ENCODE measurements at regions not wholly inside any gene's neighbourhood (a gene's known extent, or its start where the extent isn't known, plus 50 kb on each side); places are given as distances from the start of the nearest gene placed in this dataset.

GRCh38 chr12:76220980-76221379, 127.2 kb downstream of the BBS10 start:
- Histone ChIP-seq H3K4me3 (ENCODE audit: extremely low read depth, insufficient read depth, low read length, poor library complexity, severe bottlenecking) (no peak overlapping the region), H3K9me3 (ENCODE audit: control insufficient read depth, low read length) (no peaks in the 10 kb centered on the region), H3K4me1 (ENCODE audit: control insufficient read depth, insufficient read depth, low read length, poor library complexity, severe bottlenecking) (peaks cover 27% of the 10 kb centered on the region), H3K27ac (ENCODE audit: low read depth, low read length, severe bottlenecking) (peak overlapping the region; percentile 42), H3K36me3 (ENCODE audit: control insufficient read depth, insufficient read depth, low read length) (no peaks in the 10 kb centered on the region)
- 0% methylated on average over 1 of the region's 1 CpG; no CpG with 5 or more reads in 1 of the 2 experiments for WGBS, 2 experiments (ENCODE audit: insufficient coverage in 2 of 2)

DNA sequence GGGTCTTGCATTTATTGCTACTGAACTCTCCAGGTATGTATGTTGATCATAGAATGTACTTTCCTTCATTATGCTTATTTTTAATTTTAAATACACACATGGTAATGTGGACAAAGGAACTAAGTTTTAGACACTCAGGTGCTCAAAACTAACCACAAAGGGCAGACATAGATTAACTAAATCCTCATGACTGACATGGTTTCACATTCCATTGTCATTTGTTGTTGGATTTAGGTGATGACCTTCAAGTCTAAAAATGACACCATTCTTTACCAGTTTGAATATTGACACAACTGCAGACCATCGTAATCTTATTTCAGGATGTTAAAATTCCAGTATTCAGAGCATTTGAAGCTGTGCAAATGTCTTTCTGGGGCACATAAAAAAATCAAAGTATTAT, 128.4 kb downstream of the BBS10 start:
- no peaks in the 10 kb centered on the region for H3K9me3 ChIP-seq (ENCODE audit: control insufficient read depth, low read length)

DNA sequence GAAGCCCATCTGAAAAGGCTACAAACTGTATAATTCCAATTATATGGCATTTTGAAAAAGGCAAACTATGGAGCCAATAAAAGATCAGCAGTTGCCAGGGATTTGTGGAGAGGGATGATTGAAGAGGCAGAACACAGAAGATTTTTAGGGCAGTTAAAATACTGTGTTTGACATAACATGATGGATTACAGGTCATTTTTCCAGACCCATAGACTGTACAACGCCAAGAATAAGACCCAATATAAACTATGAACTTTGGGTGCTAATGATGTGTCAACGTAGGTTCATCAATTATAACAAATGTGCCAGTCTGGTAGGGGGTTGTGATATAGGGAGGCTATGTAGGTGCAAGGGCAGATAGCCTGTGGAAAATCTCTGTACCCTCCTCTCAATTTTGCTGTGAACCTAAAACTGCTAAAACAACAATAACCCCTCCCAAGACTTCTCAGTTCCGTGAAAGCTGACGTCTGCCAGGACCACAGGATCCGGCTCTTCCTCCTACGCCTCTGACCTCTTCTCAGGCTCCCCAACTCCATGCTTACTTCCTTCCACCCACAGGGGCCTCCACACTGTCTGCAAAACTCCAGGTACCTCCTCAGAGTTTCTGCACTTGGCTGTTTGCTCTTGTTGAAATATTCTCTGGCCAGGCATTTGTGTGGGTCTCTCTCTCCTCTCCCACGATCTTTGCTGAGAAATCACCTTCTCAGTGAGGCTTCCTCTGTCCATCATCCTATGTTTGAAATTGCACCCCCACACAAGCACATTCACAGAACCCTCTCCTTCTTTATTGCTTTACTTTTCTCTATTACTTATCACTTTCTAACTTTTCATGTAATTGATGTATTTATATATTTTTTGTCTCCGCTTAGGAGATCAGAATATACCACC, 131.4 kb downstream of the BBS10 start:
- H3K4me3 ChIP-seq (ENCODE audit: extremely low read depth, insufficient read depth, low read length, poor library complexity, severe bottlenecking), result no peak overlapping the region
- H3K4me1 ChIP-seq (ENCODE audit: control insufficient read depth, insufficient read depth, low read length, poor library complexity, severe bottlenecking), result peaks cover 27% of the 10 kb centered on the region
- no peak overlapping the region for H3K27ac ChIP-seq (ENCODE audit: low read depth, low read length, severe bottlenecking)
- H3K9me3 ChIP-seq (ENCODE audit: control insufficient read depth, low read length), result no peaks in the 10 kb centered on the region
- WGBS, 2 experiments (ENCODE audit: insufficient coverage in 2 of 2), result 78 to 89% methylated on average over 4 to 6 of the region's 8 CpGs
- no peaks in the 10 kb centered on the region for H3K36me3 ChIP-seq (ENCODE audit: control insufficient read depth, insufficient read depth, low read length)

More for the DNA sequence above, 128.4 kb downstream of the BBS10 start:
- 71% methylated on average over 1 of the region's 1 CpG; no CpG with 5 or more reads in 1 of the 2 experiments for WGBS, 2 experiments (ENCODE audit: insufficient coverage in 2 of 2)
- Histone ChIP-seq H3K36me3 (ENCODE audit: control insufficient read depth, insufficient read depth, low read length) (no peaks in the 10 kb centered on the region), H3K27ac (ENCODE audit: low read depth, low read length, severe bottlenecking) (no peak overlapping the region), H3K4me1 (ENCODE audit: control insufficient read depth, insufficient read depth, low read length, poor library complexity, severe bottlenecking) (peaks cover 27% of the 10 kb centered on the region), H3K4me3 (ENCODE audit: extremely low read depth, insufficient read depth, low read length, poor library complexity, severe bottlenecking) (no peak overlapping the region)

DNA sequence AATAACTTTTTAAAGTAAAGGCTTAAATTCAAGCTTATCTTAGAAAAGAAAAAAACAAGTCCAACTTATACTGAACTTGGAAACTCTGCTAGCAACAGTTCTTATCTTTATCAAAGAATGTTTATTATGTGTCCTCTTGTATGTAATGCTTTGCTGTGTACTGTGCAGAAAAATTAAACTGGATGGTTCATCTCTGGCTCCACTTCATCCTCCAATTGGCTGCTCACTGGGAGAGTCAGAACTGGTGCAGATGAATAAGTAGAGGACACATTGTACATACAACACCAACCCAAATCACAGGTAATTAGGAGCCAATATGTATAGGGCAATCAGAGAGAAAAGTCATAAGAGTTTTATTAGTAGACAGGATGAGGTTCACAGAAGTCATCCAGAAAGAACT, 123.6 kb upstream of the NAP1L1 start:
- Histone ChIP-seq H3K4me3 (ENCODE audit: extremely low read depth, insufficient read depth, low read length, poor library complexity, severe bottlenecking) (no peak overlapping the region), H3K36me3 (ENCODE audit: control insufficient read depth, insufficient read depth, low read length) (no peaks in the 10 kb centered on the region), H3K9me3 (ENCODE audit: control insufficient read depth, low read length) (peaks cover 4% of the 10 kb centered on the region), H3K4me1 (ENCODE audit: control insufficient read depth, insufficient read depth, low read length, poor library complexity, severe bottlenecking) (no peaks in the 10 kb centered on the region), H3K27ac (ENCODE audit: low read depth, low read length, severe bottlenecking) (no peak overlapping the region)

- no peak overlapping the region for H3K27ac ChIP-seq (ENCODE audit: low read depth, low read length, severe bottlenecking)
- 95 to 96% methylated on average over 4 to 5 of the region's 5 CpGs for WGBS, 2 experiments (ENCODE audit: insufficient coverage in 2 of 2)
Observed at GRCh38 chr12:76206677-76207072, 122.2 kb upstream of the NAP1L1 start.

DNA sequence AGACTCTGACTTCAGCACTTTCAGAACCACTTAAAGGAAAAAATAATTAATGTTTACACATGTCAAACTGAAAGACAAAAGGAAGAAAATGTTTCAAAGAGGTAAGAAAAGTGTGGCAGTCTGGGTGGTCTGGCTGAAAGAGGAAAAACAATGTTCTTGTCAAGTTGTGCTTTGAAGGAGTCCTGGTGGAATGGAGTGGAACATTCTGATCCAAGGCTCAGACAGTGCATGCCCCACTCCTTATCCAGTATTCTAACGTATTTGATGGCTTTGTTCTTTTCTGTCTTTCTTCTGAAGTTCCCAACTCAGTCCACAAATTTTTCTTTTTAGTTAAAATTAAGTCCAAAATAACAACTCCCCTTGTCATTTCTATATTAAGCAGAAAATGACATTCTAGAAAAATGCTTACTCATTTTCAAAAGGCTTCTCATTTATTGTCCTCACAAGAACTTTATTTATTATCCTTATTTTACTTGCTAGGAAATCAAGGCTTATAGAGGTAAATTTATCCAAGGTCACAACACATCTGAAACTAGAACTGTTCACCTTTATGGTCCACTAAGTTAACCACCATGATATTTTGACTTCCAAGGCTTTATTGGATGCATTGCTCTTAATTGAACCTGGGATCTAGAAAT, 121.7 kb upstream of the NAP1L1 start:
- no peaks in the 10 kb centered on the region for H3K4me1 ChIP-seq (ENCODE audit: control insufficient read depth, insufficient read depth, low read length, poor library complexity, severe bottlenecking)
- peaks cover 13% of the 10 kb centered on the region for H3K9me3 ChIP-seq (ENCODE audit: control insufficient read depth, low read length)
- H3K36me3 ChIP-seq (ENCODE audit: control insufficient read depth, insufficient read depth, low read length), result no peaks in the 10 kb centered on the region
- H3K4me3 ChIP-seq (ENCODE audit: extremely low read depth, insufficient read depth, low read length, poor library complexity, severe bottlenecking), result no peak overlapping the region
- H3K27ac ChIP-seq (ENCODE audit: low read depth, low read length, severe bottlenecking), result no peak overlapping the region
- 44% methylated on average over 1 of the region's 1 CpG; no CpG with 5 or more reads in 1 of the 2 experiments for WGBS, 2 experiments (ENCODE audit: insufficient coverage in 2 of 2)

More at GRCh38 chr12:76206677-76207072, 122.2 kb upstream of the NAP1L1 start:
- Histone ChIP-seq H3K9me3 (ENCODE audit: control insufficient read depth, low read length) (peaks cover 13% of the 10 kb centered on the region), H3K4me3 (ENCODE audit: extremely low read depth, insufficient read depth, low read length, poor library complexity, severe bottlenecking) (no peak overlapping the region), H3K4me1 (ENCODE audit: control insufficient read depth, insufficient read depth, low read length, poor library complexity, severe bottlenecking) (no peaks in the 10 kb centered on the region), H3K36me3 (ENCODE audit: control insufficient read depth, insufficient read depth, low read length) (no peaks in the 10 kb centered on the region)

DNA sequence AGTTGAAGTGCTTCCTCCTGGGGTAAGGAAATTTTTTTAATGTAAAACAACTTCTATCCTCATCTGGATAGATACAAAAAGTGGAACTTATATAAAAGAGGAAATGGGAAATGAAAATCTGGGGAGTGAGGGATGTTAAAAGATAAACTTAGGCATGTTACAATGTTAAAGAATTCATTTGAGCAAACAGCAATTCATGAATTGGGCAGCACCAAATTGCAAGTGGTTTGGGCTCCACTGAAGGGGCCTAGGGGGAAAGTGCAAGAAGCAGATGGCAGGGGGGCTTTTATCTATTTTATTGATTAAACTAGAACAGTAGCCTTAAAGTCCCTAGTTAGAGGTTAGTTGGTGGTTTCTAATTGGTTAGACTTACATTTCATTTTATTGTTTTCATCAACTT, 118.1 kb upstream of the NAP1L1 start:
- Histone ChIP-seq H3K4me1 (ENCODE audit: control insufficient read depth, insufficient read depth, low read length, poor library complexity, severe bottlenecking) (no peaks in the 10 kb centered on the region), H3K36me3 (ENCODE audit: control insufficient read depth, insufficient read depth, low read length) (no peaks in the 10 kb centered on the region), H3K9me3 (ENCODE audit: control insufficient read depth, low read length) (peaks cover 26% of the 10 kb centered on the region), H3K4me3 (ENCODE audit: extremely low read depth, insufficient read depth, low read length, poor library complexity, severe bottlenecking) (no peak overlapping the region), H3K27ac (ENCODE audit: low read depth, low read length, severe bottlenecking) (no peak overlapping the region)

DNA sequence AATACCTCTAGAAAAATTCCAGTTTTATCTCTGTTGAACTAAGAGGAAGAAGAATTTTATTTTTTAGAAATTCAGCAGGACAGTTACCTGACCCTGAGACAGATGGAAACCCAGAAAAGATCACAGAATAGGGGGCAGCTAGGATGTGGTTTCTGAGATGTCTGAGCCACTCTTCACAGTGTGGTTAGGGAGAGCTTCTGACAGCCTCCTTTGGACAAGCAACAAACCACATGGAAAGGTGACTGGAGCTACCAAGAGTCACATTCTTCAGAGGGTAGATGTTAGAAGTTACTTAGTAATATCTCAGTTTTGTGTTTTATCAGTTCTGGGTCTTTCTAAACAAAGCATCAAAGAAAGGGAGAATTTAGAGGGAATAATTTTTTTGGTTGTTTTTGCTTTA, 117.3 kb upstream of the NAP1L1 start:
- H3K4me3 ChIP-seq (ENCODE audit: extremely low read depth, insufficient read depth, low read length, poor library complexity, severe bottlenecking), result no peak overlapping the region
- peaks cover 26% of the 10 kb centered on the region for H3K9me3 ChIP-seq (ENCODE audit: control insufficient read depth, low read length)
- no peaks in the 10 kb centered on the region for H3K4me1 ChIP-seq (ENCODE audit: control insufficient read depth, insufficient read depth, low read length, poor library complexity, severe bottlenecking)
- H3K36me3 ChIP-seq (ENCODE audit: control insufficient read depth, insufficient read depth, low read length), result no peaks in the 10 kb centered on the region
- H3K27ac ChIP-seq (ENCODE audit: low read depth, low read length, severe bottlenecking), result no peak overlapping the region

DNA sequence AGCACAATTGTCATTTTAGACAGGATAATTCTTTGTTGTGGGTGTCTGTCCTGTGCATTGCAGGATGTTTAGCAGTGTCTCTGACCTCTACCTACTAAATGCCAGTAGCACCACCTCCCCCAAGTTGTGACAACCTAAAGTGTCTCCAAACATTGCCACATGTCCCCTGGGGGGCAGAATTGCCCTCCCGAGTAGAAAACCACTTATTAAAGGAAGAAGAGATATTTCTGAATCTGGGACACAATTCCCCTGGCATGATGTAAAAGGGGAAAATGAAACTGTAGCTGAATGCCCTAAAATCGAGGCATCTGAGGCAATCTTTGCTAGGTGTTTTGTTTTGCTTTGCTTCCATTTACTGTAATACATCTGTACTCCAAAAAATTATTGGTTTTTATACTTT, 116.8 kb upstream of the NAP1L1 start:
- H3K4me3 ChIP-seq (ENCODE audit: extremely low read depth, insufficient read depth, low read length, poor library complexity, severe bottlenecking), result no peak overlapping the region
- no CpG with 5 or more reads among the region's 2 CpGs for WGBS, 2 experiments (ENCODE audit: insufficient coverage in 2 of 2)

GRCh38 chr12:76199808-76200207, 115.3 kb upstream of the NAP1L1 start:
- no peaks in the 10 kb centered on the region for H3K36me3 ChIP-seq (ENCODE audit: control insufficient read depth, insufficient read depth, low read length)
- WGBS, 2 experiments (ENCODE audit: insufficient coverage in 2 of 2), result 100% methylated on average over 2 of the region's 2 CpGs; no CpG with 5 or more reads in 1 of the 2 experiments
- no peak overlapping the region for H3K4me3 ChIP-seq (ENCODE audit: extremely low read depth, insufficient read depth, low read length, poor library complexity, severe bottlenecking)
- no peaks in the 10 kb centered on the region for H3K4me1 ChIP-seq (ENCODE audit: control insufficient read depth, insufficient read depth, low read length, poor library complexity, severe bottlenecking)
- H3K27ac ChIP-seq (ENCODE audit: low read depth, low read length, severe bottlenecking), result no peak overlapping the region
- peaks cover 26% of the 10 kb centered on the region for H3K9me3 ChIP-seq (ENCODE audit: control insufficient read depth, low read length)

More for the DNA sequence above, 116.8 kb upstream of the NAP1L1 start:
- no peaks in the 10 kb centered on the region for H3K4me1 ChIP-seq (ENCODE audit: control insufficient read depth, insufficient read depth, low read length, poor library complexity, severe bottlenecking)
- no peaks in the 10 kb centered on the region for H3K36me3 ChIP-seq (ENCODE audit: control insufficient read depth, insufficient read depth, low read length)
- H3K27ac ChIP-seq (ENCODE audit: low read depth, low read length, severe bottlenecking), result no peak overlapping the region
- H3K9me3 ChIP-seq (ENCODE audit: control insufficient read depth, low read length), result peaks cover 26% of the 10 kb centered on the region

DNA sequence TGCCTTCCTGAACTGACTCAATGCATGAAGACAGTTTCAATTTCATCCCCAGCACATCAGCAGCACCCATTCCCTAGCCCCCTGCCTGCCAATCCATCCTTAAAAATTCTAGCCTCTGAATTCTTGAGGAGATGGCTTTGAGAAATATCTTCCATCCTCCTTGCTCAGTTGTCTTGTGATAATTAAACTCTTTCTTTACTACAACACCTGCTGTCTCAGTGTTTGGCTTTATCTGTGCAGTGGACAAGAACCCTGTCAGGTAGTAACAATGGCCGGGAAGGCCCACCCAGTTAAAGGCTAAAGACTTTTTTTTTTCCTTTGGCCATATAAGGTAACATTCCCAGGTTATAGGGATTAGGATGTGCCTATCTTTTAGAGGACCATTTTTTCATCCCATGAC, 114.4 kb upstream of the NAP1L1 start:
- Histone ChIP-seq H3K27ac (ENCODE audit: low read depth, low read length, severe bottlenecking) (no peak overlapping the region), H3K9me3 (ENCODE audit: control insufficient read depth, low read length) (peaks cover 26% of the 10 kb centered on the region), H3K4me3 (ENCODE audit: extremely low read depth, insufficient read depth, low read length, poor library complexity, severe bottlenecking) (no peak overlapping the region), H3K36me3 (ENCODE audit: control insufficient read depth, insufficient read depth, low read length) (no peaks in the 10 kb centered on the region), H3K4me1 (ENCODE audit: control insufficient read depth, insufficient read depth, low read length, poor library complexity, severe bottlenecking) (no peaks in the 10 kb centered on the region)
- WGBS, 2 experiments (ENCODE audit: insufficient coverage in 2 of 2), result no CpG with 5 or more reads among the region's 1 CpG
